ENCODE measurements at regions not wholly inside any gene's neighbourhood (a gene's known extent, or its start where the extent isn't known, plus 50 kb on each side); places are given as distances from the start of the nearest gene placed in this dataset.

DNA sequence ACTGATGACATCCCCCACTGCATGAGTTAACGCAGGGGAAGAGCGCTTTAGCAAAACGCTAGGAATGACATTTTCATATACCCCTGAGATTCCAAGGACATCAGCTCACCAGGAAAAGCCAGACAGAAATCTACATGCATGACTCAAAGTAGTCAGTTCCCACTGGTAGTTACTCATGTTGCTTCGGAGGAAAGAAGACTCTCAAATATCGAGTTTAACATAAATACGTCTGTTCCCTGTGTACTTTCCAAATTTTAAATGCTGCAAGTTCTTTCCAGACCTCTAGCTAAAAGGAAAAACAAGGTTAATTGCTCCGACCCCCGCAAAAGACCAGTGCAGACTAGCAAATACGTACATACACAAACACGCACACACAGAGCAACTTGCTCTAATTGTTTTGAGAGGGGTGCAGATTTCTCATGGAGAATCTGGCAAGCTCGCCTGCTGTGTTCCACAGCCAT is 115.4 kb upstream of the PRICKLE2 start:
- DNase-seq (ENCODE audit: extremely low spot score) = no peak
- TF ChIP-seq, protein P1, sequence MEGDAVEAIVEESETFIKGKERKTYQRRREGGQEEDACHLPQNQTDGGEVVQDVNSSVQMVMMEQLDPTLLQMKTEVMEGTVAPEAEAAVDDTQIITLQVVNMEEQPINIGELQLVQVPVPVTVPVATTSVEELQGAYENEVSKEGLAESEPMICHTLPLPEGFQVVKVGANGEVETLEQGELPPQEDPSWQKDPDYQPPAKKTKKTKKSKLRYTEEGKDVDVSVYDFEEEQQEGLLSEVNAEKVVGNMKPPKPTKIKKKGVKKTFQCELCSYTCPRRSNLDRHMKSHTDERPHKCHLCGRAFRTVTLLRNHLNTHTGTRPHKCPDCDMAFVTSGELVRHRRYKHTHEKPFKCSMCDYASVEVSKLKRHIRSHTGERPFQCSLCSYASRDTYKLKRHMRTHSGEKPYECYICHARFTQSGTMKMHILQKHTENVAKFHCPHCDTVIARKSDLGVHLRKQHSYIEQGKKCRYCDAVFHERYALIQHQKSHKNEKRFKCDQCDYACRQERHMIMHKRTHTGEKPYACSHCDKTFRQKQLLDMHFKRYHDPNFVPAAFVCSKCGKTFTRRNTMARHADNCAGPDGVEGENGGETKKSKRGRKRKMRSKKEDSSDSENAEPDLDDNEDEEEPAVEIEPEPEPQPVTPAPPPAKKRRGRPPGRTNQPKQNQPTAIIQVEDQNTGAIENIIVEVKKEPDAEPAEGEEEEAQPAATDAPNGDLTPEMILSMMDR (IDR thresholded peaks at IDR 0.05; ENCODE audit: control extremely low read depth, extremely low read depth, low read depth, missing control alignments) = no peak
- CTCF ChIA-PET = interaction anchor here (1.4 to 1.6 kb wide), 2 partner anchors 8 to 16 kb away, joined by 4 read pairs; no protein-coding TSS in a partner anchor
- POLR2A ChIA-PET = no interaction called here

DNA sequence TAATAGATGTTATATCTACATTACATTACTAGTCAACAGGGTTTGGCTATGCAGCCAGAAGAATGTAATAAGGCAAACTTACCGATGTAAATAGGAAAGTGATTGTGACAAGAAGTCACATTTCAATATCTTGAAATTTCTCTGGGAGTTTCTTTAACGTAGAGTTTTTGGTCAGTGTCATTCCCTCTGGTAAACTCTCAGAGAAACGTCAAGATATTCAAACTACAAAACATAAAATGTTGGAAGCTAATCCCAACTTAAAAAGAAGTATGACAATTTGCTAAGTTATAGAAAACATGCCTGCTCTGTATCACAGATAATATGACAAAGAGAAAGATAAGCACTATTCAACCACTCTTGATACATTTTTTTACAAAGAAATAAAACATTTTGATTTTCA is 111.2 kb upstream of the PRICKLE2 start:
- ChIA-PET POLR2A (no interaction called here), CTCF (no interaction called here)
- TF ChIP-seq, protein P1 (IDR thresholded peaks at IDR 0.05; ENCODE audit: control extremely low read depth, extremely low read depth, low read depth, missing control alignments) = no peak
- DNase-seq (ENCODE audit: extremely low spot score) = no peak

DNA sequence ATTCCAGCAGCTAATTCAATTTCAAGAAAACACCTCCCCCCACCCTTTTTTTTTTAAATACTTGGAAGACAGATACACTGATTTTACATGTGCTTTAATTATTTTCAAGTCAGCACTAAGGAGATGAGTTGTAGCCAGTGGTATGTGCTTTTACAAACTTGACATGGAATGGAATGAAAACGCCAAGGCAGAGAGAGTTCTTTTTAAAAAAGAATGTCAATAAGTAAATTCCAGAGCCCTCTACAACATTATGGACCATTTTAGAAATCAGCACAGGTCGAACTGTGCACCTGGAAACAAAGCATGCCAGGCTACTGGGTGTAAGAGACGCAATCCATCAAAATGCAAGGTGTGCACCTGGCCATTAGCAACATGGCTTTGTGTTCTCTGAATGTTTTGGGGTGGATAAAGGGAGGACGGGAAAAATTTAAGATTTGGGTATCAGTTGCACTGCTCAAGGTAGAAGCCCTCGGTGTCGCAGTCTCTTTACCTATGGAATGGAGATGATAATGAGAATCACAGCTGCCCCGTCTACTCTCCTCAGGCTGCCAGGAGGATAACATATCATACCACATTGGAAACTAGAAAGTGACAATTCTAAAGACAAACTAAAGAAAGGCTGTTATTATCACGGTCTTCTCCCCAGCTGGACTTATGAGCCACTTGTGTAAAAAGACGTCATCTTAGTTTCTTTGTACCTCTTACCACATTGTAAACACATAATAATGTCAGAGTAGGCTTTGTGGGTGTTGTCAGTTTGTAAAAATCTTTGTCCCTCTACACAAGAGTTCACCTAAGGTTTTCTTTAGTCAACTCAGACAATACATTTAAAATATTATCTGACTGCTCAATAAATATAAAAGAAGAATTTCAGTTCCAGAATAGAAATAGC is 107.4 kb upstream of the PRICKLE2 start:
- no peak for DNase-seq (ENCODE audit: extremely low spot score)
- CTCF ChIA-PET = interaction anchor here (1.2 to 1.6 kb wide), 2 partner anchors 16 to 37 kb away, joined by 3 read pairs; no protein-coding TSS in a partner anchor
- TF ChIP-seq, protein P1 (IDR thresholded peaks at IDR 0.05; ENCODE audit: control extremely low read depth, extremely low read depth, low read depth, missing control alignments) = no peak
- POLR2A ChIA-PET = no interaction called here

DNA sequence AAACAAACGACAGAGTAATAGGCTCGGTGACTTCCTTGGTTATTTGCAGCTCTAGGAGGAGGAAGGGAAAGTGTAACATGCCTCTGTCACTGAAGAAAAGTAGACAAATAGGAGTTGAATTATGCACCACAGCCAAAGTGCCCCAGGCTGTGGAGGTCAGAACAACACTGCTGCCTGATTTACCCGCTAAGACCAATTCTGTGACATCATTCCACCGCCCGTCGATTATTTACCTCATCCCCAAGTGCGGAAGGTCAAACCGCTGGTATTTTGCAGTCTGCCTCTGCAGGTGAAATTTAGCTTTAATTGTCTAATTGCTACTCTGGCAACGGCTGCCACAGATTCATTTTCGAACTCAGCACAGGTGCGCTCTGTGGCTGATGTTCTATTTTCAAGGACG is 106.3 kb upstream of the PRICKLE2 start:
- no peak for DNase-seq (ENCODE audit: extremely low spot score)
- CTCF ChIA-PET = interaction anchor here (1.2 to 1.6 kb wide), 2 partner anchors 15 to 36 kb away, joined by 3 read pairs; no protein-coding TSS in a partner anchor

DNA sequence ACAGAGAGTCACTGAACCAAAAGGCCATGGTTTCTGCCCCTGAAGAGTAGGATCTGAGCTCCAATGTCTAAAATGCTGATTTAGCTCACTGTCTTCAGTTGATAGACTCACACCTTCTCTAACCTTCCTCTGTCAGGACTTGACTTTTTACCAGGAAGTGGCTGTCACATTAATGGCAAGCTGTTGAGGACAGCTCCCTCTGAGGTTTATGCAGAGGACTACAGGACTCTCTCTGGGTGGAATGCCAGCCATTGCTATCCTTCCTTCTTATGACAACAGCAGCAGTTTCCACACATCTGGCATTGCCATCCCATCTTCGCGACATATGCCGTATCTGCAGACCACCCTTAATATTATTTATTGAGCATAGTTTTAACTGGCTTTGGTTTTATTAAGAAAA is 103.8 kb upstream of the PRICKLE2 start:
- CTCF ChIA-PET = no interaction called here
- POLR2A ChIA-PET = no interaction called here
- no peak for DNase-seq (ENCODE audit: extremely low spot score)
- TF ChIP-seq, protein P1 (IDR thresholded peaks at IDR 0.05; ENCODE audit: control extremely low read depth, extremely low read depth, low read depth, missing control alignments) = no peak

More for the DNA sequence above, 106.3 kb upstream of the PRICKLE2 start:
- POLR2A ChIA-PET = no interaction called here
- TF ChIP-seq, protein P1 (IDR thresholded peaks at IDR 0.05; ENCODE audit: control extremely low read depth, extremely low read depth, low read depth, missing control alignments) = no peak

DNA sequence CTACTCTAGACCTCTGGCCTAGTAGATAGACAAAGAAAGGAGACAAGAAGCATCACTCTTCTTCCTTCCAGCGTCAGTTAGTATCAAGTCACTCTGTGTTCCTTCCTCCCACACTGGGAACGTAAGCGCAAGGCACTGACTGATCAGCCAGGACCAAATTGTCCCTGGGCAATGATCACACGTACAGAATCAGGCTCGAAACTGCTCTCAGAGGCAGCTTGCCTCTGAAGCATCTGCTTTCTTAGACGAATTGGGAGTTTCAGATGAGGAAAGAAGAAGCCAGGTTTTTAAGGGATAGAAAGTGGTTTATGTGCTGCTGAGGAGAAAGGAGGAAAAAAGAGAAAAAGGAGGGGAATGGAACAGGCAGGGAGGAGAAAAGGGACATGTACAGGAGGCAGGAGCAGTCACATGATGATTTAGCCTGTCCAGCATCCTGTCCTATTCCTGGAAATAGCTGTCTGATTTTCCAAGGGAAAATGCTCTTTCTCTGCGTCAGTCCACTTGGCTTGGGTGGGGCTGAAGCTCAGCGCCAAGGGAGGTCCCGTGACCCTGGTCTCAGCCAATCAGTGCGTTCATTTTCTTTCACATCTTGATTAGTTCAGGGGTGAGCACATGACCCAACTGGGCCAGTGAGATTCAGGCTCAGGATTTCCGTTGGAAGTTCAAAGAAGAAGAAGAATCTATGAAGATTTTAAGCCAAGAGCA is 102.0 kb upstream of the PRICKLE2 start:
- TF ChIP-seq, protein P1 (IDR thresholded peaks at IDR 0.05; ENCODE audit: control extremely low read depth, extremely low read depth, low read depth, missing control alignments) = no peak
- POLR2A ChIA-PET = no interaction called here
- no peak for DNase-seq (ENCODE audit: extremely low spot score)
- CTCF ChIA-PET = interaction anchor here (1.5 kb wide), 1 partner anchor 9 kb away, joined by 3 read pairs; no protein-coding TSS in a partner anchor
